Stimulated activated CD4-positive, alpha-beta T cell treated with anti-CD3 and anti-CD28 coated beads, Interleukin-15, amount 100 ng/mL, for 1 hour (primary cell): ENCODE measurements at regions not wholly inside any gene's neighbourhood (a gene's known extent, or its start where the extent isn't known, plus 50 kb on each side); places are given as distances from the start of the nearest gene placed in this dataset.

Source experiments
- DNase-seq, 2 donors: peaks; one replicate each; pipeline ENCODE4 v3.0.0-alpha.2; 2020; ENCODE audit warnings: low read depth in 1 of 2, low spot score in 1 of 2

DNA sequence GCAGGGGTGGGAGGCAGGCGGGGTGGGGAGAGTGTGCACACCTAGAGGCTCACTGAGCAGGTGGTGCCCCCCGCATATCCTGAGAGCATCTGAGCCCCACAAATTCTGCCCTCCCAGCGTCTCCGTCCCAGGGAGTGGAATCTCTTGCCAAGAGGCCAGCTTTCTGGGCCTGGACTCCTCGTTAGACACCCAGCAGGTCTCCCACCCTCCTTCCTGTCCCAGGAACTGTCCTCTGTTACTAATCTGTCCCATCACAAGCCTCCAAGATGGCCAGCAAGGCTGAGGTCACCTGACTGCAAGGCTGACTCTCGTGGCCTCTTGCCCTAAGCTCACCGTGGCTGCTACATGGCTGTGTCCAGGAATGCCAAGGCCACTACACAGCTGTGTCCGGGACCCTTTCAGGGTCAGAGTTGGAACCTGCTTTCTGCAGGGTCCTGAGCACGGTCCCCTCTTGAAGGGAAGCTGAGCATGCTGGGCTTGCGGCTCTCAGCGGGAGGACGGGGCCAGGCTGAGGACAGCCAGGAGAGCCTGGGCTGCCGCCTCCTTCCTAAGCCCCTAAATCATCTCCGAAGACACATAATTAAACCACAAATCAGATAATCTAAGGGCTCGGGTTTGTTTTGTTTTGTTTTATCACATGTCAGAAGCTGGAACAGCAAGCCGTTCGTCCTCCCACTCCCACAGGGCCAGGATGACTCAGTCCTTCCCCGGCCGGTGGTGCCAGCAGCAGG, 1327.3 kb downstream of the TBC1D22A start:
- DNase-seq = no peak

DNA sequence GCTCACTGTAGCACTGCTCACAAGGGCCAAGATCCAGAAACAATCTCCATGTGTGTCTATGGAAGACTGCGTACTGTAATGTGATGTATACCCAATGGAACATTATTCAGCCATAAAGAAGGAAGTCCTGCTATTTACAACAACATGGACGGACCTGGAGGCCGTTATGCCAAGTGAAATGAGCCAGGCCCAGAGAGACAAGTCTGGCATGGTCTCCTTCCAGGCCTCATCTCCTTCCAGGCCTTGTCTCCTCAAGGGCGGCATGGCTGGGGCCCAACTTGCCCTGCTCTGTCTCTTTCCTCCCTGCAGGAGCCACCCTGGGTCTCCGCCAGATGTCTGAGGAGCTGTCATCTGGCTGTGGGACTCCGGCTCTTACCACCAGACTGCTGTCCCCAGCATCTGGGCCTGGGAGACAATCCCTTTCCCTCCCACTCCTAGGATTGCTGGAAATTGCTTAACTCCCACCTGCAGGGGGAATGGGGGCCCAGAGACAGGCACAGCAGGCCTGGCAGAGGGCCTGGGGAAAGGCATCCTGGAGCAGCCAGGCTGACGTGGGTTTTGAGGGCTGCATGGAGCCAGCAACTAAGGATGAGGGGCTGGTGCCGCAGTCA, 1326.6 kb downstream of the TBC1D22A start:
- DNase-seq = no peak

DNA sequence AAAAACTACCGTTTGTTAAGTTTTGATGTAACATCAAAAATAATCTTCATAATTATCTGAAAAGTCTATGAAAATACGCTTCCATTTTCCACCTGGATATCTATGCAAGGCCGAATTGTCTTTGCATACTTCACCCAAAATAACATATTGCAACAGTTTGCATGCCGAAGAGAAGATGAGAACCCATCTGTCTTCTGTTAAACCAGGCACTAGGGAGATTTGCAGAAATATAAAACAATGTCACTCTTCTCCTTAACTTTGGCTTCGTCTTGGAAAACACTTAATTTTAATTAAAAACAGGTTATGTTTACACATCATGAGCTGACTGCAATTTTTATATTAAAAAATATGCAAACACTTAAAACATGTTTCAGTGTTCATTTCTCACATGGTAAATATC, 1325.8 kb downstream of the TBC1D22A start:
- DNase-seq = no peak

DNA sequence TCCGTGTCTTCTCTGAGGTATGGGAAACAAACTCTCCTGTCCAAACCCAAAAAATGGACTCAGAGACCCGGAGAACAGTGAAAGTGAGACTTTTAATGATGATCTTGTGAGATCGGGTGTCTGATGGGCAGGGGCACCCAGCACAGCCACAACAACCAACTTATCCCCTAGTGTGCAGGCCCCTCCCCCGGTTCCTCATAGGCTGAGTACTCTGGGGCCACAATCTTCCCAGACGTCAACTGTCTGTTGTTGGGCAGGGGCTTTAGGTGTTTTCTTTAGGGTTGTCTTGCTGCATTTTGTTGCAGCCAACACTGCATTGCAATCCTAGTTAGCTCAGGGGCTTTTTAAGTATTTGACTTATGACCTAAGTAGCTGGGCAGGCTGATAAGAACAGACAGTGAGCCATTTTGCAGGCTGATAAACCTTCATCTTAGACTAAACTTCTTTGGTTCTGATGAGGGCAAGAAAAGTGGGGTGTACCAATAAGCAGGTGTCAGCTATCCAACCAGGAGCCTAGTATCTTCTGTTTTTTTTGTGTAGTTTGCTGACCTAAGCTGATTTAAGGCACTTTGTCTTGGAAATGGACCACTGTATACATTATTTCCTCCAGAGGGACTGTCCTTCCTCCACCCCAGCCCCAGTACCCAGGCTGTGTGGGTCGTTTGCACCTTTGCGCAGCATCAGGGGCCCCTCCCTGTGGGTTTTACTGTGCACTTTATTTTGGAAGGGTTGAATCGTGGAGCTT, 1323.6 kb downstream of the TBC1D22A start:
- no peak for DNase-seq

DNA sequence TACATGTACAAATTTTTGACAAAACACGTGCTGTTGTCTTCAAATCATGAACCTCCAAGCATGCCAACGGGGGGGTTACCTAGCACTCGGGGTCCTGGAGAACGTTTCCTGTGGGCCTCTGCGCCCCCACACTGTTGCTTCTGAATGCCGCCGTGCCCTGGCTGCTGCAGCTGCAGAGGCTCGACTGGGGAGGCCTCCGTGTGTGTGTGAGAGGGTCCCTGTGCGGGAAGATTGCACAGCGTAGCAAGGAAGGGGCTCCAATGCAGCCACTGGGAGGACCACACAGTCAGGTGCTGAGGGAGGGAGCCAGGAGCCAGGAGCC, 1322.2 kb downstream of the TBC1D22A start:
- no peak for DNase-seq

DNA sequence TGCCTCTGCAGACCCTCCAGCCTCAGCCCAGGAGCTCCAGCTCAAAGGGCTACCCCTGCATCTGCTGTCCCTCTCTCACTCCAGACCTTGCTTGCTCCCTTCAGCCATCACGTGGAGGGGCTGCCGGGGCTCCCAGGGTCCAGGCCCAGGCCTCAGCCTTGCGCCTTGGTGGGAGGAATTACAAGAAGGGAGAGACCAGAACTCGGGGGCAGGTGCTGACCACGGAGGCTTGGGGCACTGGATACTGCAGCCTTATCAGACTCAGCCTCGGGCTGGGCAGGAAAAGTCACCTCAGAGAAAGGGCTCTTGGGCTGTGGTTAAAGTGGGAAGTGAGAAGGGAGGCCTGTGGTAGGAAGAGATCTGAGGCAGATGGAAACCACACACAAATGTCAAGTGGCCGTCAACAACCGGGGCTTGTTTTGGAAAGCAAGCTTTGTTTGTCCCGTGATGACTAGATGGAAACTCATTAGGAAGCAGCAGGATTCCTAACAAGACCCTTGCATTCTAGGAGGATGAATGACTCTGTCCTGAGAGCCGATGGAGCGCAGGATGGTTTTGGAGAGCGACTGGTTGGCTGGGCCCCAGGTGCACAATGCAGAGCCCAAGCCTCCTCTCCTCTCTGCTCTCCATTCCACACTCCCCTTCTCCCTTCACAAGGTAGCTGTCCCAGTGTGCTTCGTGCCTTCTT, 1321.7 kb downstream of the TBC1D22A start:
- DNase-seq = no peak

DNA sequence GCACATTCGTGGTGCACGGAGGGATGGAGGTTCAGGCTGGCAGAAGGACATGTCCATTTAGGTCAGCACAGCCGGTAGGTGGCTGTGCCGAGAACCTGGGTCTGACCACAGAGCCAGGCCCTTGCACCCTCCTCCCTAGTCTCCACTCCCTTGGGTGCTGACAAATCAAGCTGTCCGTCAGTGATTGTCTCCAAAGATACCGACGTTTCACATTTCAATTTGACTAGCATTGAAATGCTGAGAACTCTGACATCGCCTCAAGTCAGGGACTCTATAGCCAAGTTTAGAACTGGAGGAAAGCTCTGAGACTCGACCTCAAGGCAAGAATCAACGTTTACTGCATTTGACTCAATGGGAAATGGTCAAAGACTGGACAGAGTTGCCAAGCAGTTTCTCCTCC, 1321.1 kb downstream of the TBC1D22A start:
- DNase-seq = no peak

DNA sequence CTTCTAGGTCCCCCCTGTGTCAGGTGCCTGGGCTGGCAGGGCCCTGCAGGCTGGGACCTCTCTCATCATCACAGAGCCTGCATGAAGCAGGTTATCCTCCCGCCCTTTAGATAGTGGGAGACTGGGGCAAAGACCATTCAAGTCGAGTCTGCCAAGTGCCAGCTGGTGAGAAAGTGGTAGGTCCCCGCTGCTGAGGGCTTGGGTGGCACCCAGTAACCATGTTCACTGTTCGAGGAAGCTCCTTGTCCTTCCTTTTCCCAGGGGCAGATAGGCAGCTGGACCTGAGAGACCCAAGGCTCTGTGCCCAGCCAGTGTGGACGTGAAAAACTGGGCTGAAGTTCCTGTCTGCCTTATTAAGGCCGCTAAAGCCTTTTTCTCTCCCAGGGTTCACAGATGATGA, 1319.8 kb downstream of the TBC1D22A start:
- no peak for DNase-seq

DNA sequence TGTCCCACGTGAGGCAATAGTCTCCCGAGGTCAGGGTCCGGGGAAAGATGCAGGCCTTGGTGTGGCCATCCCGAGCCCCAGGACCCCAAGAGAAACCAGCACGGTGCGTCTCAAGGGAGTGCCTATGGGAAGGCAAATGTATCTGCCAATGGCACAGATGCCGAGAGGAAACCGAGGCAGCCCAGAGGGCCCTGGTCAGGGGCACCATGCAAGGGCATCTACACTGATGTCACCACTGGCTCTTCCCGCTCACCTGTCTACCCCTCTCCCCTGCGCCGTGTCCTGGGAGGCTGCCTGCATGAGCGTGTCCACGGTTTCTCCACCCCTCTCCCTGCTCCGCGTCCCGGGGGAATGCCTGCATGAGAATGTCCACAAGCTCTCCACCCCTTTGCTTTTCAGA, 1318.8 kb downstream of the TBC1D22A start:
- no peak for DNase-seq

DNA sequence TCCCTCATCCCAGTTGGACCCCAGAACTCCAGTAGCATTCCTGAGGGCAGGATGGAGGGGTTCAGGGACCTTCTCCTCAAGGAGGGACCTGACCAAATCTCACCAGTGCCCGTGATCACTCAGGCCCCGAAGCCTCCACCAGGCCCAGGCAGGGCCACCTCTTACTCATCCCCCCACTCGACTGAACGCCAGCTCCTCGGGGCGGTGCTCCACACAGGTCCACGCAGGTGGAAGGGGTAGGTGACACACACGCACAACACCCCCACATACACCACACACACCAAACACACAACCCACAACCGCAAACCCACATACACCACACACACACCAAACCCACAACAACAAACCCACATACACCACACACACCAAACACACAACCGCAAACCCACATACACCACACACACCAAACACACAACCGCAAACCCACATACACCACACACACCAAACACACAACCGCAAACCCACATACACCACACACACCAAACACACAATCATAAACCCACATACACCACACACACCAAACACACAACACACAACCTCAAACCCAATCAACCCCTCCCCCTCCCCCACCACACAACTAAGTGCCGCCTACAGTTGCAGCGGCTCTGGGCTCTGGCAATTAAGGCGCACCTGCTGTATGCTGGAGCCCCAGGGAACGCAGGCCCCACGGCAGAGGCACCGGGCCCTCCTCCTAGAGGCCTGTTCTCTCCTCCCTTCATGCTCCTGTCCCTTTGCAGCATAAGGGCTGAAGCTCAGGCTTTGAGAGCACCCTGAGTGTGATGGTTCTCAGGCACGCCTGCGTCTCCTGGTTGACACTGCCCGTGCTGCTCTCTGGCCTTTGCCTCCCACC, 1318.1 kb downstream of the TBC1D22A start:
- DNase-seq = no peak

DNA sequence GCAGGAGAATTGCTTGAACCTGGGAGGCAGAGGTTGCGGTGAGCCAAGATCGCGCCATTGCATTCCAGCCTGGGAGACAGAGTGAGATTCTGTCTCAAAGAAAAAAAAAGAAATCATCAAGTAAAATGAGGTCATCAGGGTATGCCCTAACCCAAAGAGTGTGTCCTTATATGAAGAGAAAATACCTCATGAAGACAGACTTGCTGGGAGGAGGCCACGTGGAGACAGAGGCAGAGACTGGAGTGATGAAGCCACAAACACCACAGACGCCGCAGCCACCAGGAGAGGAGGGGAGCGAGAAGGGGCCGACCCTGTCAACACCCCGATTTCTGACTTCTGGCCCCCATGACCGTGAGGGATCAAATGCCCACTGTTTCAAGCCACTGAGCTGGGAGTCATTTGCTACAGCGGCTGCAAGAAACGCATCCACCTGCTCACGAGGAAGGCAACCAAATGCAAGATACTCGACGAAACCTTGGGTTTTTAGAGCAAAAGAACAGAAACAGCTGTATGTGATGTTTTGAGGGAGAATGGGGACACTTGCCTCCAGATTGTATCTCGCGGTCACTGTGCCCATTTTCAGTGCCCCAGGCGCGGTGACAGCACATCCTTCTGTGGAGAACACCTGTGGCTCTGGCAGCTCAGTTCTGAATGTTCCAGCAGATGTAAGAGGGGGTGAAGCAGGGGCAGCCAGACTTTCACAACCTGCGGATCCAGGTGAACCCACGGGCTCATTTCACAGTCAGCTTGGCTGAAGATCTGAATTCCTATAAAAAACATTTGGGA, 1317.2 kb downstream of the TBC1D22A start:
- no peak for DNase-seq

DNA sequence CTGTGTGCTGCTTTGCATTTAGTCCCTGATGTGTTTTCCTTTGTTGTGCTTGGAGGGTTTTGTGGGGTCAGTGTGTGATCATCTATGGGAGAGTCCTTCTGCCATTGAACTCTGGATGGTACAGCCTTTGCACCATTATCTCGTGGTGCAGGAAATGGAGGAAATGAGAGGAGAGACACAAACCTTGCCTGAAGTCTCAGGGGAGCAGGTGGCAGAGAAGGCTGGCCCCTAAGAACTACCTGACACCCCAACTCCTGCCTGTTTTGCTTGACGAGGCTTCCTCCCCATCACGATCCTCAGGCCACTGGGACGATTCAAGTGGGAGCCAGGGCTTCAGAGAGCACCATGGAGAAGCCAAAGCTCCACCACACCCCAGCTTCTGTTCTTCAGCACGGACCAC, 1316.4 kb downstream of the TBC1D22A start:
- no peak for DNase-seq

DNA sequence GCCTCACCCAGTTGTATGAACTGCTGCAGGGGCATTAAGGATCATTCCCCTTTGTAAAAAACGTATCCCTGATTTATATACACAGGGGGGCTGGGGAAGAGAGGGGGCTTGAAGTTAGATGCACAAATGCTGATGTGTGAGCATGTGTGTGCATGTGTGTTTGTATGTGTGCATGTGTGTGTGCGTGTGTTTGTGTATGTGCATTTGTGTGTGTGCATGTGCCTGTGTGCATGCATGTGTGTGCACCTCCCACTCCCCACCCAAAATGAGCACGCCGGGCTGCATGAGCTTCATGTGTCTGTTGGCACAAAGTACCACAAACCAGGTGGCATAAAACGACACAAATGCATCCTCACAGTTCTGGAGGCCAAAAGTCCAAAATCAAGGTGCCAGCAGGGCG, 1315.2 kb downstream of the TBC1D22A start:
- no peak for DNase-seq

DNA sequence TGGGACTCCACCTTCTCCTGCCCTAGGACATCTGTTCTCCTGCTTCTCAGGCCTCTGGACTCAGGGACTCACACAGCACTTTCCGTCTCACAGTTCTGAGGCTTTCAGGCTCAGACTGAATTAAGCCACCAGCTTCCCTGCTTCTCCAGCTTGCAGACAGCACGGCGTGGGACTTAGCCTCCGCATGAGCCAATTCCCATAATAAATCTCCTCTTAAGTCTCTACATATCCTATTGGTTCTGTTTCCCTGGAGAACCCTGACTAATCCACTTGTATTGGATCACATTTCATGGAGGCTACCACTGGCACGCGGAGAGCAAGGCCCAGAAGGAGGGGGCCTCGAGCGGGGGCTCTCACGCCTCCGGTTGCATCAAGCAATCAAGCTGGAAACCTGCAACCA, 1313.6 kb downstream of the TBC1D22A start:
- no peak for DNase-seq

DNA sequence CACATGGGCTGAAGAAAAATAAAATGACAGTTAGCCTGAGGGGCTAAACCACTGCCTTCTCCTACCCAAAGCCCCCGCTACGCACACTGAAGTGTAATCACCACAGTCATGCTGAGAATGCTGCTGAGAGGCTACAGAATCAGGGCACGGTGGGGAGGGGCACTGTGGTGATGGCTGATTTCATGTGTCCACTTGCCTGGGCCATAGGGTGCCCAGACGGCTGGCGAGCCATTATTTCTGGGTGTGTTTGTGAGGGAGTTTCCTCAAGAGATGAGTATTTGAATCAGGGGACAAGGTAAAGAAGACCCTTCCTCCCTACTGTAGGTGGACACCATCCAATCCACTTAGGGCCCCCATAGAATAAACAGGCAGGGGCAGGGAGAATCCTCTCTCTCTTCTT, 1313.2 kb downstream of the TBC1D22A start:
- DNase-seq = no peak

DNA sequence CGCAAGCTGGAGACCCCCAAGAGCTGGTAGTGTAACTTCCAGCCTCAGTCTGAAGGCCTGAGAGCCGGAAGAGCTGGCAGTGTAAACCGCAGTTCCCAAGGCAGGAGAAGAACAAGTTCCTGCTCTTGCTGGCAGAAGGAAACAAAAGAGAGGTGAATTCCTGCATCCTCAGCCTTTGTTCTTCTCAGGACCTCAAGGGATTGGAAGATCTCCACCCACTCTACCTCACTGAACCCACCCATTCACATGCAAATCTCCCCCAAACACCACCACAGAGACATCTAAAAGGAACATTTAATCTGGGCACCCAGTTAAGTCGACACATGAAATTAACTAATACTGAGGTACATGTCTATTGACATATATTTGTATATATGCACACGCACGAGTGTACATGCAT, 1310.3 kb downstream of the TBC1D22A start:
- no peak for DNase-seq

DNA sequence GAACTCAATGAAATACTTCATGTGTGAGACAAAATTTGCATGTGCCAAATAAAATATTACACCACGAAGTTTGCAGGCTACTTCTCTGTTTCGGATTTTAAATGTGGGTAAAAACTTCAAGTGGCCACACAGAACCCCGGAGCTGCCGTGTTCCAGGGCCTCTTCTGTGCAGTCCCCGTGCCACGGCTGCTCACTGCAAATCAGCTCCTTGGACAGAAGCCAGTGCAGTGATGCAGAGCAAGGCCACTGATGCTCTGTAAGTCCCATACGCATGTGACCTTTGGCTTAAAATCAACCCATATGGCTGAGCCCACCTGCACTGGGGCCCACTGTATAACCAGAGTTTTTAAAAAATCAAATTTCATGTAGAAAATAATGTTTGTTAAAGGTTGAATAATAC, 1309.4 kb downstream of the TBC1D22A start:
- no peak for DNase-seq

DNA sequence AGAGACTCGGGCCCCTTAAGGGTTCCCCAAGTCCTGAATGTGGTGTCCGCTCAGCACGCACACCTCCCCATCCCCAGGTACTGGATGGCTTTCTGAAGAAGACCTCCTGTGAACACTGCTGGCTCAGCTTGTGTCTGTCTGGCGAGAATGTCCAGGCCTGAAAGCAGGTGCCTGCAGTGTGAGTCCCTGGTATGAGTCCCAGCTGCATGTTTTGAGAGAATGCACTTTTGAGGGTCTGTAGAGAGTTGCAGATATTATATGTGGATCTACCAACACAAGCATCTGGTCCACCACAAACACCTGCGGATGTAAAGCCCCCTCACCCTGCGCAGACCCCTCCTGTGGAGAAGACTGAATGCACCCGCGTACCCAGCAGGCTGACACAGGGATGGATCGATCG, 1308.9 kb downstream of the TBC1D22A start:
- DNase-seq = no peak

DNA sequence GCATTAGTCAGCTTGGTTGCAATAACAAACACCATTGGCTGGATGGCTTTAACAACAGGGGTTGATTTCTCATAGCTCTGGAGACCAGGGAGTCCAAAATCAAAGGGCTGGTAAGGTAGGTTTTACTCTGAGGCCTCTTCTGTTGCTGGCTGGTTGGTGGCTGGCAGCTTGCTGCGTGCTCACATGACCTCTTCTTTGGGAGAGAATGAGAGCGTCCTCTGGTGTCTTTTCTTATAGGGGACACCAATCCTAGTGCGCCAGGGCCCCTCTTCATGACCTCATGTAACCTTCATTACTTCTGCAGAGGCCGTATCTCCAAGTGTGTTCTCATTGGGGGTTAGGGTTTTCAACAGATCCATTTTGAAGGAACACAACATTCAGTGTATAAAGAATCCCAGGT, 1308.3 kb downstream of the TBC1D22A start:
- DNase-seq = no peak

DNA sequence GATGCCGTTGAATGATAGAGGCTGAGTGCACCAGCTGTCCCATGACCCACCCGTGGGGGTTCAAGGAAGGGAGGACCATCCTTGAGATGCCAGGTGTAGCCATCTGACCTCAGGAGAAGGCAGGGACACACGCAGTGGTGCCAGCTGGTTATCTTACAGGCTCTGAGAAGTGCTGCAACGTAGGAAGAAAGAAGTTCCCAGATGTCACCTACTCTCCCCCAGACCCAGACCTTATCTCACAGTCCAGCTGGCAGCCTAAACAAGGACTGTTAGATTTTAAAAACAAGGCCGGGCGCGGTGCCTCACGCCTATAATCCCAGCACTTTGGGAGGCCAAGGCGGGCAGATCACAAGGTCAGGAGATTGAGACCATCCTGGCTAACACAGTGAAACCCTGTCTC, 1307.6 kb downstream of the TBC1D22A start:
- no peak for DNase-seq
